GM23338 (cell line): ENCODE measurements at regions not wholly inside any gene's neighbourhood (a gene's known extent, or its start where the extent isn't known, plus 50 kb on each side); places are given as distances from the start of the nearest gene placed in this dataset.

ENCODE experiments used
- ATAC-seq: fragments of 200-7000 bp; cut with Tn5 transposase; 3 replicates; pipeline ENCODE4 v1.9.1; 2020
- DNase-seq: peaks from one replicate; pipeline ENCODE4 v3.0.0-alpha.2; 2015; ENCODE audit warnings: low spot score
- H2AFZ ChIP-seq: fragments of 200-600 bp; sonication (generic); 2 replicates; pipeline ENCODE4 v1.8.0; 2016; ENCODE audit warnings: antibody characterized with exemption, mild to moderate bottlenecking, moderate library complexity
- H3F3A ChIP-seq: fragments of 200-600 bp; sonication (generic); replicated peaks from 2 replicates; pipeline ENCODE4 v1.8.0; 2017; ENCODE audit warnings: antibody characterized with exemption, mixed run types, low read depth
- H3K27ac ChIP-seq: fragments of 200-600 bp; sonication (generic); 2 replicates; pipeline ENCODE4 v1.6.1; 2016; ENCODE audit warnings: low read depth
- H3K27me3 ChIP-seq: fragments of 200-600 bp; sonication (generic); 2 replicates; pipeline ENCODE4 v1.8.0; 2016; ENCODE audit warnings: mild to moderate bottlenecking, mixed run types, moderate library complexity; ENCODE audit not compliant: insufficient read depth
- H3K36me3 ChIP-seq: fragments of 200-600 bp; sonication (generic); 2 replicates; pipeline ENCODE4 v1.8.0; 2016; ENCODE audit warnings: mild to moderate bottlenecking; ENCODE audit not compliant: insufficient read depth
- H3K4me1 ChIP-seq: fragments of 200-600 bp; sonication (generic); 2 replicates; pipeline ENCODE4 v1.8.0; 2016; ENCODE audit warnings: mild to moderate bottlenecking, moderate library complexity; ENCODE audit not compliant: insufficient read depth
- H3K4me2 ChIP-seq: fragments of 200-600 bp; sonication (generic); 2 replicates; pipeline ENCODE4 v1.7.1; 2017; ENCODE audit warnings: mixed run types
- H3K4me3 ChIP-seq: fragments of 200-600 bp; sonication (generic); 2 replicates; pipeline ENCODE4 v1.6.1; 2016; ENCODE audit warnings: mixed run types
- H3K79me2 ChIP-seq: fragments of 200-600 bp; sonication (generic); replicated peaks from 2 replicates; pipeline ENCODE4 v1.8.0; 2017; ENCODE audit warnings: mild to moderate bottlenecking; ENCODE audit not compliant: insufficient read depth
- H3K9me2 ChIP-seq: fragments of 200-600 bp; sonication (generic); 2 replicates; pipeline ENCODE4 v1.8.0; 2017; ENCODE audit not compliant: insufficient read depth
- H4K20me1 ChIP-seq: fragments of 200-600 bp; sonication (generic); replicated peaks from 2 replicates; pipeline ENCODE4 v1.8.0; 2017; ENCODE audit warnings: mild to moderate bottlenecking; ENCODE audit not compliant: insufficient read depth
- H3K27ac Mint-ChIP-seq: 2 replicates; pipeline ENCODE4 v1.8.0; 2020; ENCODE audit warnings: inconsistent platforms, mild to moderate bottlenecking, moderate library complexity, mixed read lengths
- H3K27me3 Mint-ChIP-seq: 3 replicates; pipeline ENCODE4 v1.8.0; 2022; ENCODE audit warnings: low read depth, mild to moderate bottlenecking, moderate library complexity, mixed read lengths, inconsistent platforms; ENCODE audit not compliant: insufficient read depth, poor library complexity
- H3K36me3 Mint-ChIP-seq: 3 replicates; pipeline ENCODE4 v1.8.0; 2021; ENCODE audit warnings: low read depth, mild to moderate bottlenecking, inconsistent platforms, moderate library complexity, mixed read lengths
- H3K4me1 Mint-ChIP-seq: 3 replicates; pipeline ENCODE4 v1.8.0; 2020; ENCODE audit warnings: mild to moderate bottlenecking, inconsistent platforms, mixed read lengths
- H3K4me3 Mint-ChIP-seq: 3 replicates; pipeline ENCODE4 v1.8.0; 2021; ENCODE audit warnings: moderate library complexity, mild to moderate bottlenecking, inconsistent platforms, mixed read lengths
- H3K9me3 Mint-ChIP-seq: 3 replicates; pipeline ENCODE4 v1.8.0; 2020; ENCODE audit warnings: moderate library complexity, mild to moderate bottlenecking, inconsistent platforms, mixed read lengths
- CREB1 ChIP-seq: fragments of 250-450 bp; sonication (Bioruptor Pico); IDR thresholded peaks from 2 replicates; pipeline ENCODE4 v1.5.0; 2020; ENCODE audit warnings: low read depth, mild to moderate bottlenecking, moderate library complexity
- ETS1 ChIP-seq: IDR thresholded peaks from 2 replicates; pipeline ENCODE4 v1.6.1; 2016; ENCODE audit warnings: antibody characterized with exemption
- EZH2 ChIP-seq: fragments of 200-600 bp; sonication (generic); IDR thresholded peaks from one replicate; pipeline ENCODE4 v1.8.0; 2017; ENCODE audit warnings: antibody characterized with exemption, mild to moderate bottlenecking, low read depth; ENCODE audit not compliant: unreplicated experiment
- EZH2phosphoT487 ChIP-seq: fragments of 200-600 bp; sonication (generic); IDR thresholded peaks from one replicate; pipeline ENCODE4 v1.8.1; 2018; ENCODE audit warnings: antibody characterized with exemption; ENCODE audit not compliant: unreplicated experiment
- JUNB ChIP-seq: IDR thresholded peaks from one replicate; pipeline ENCODE4 v1.6.1; 2016; ENCODE audit warnings: antibody characterized with exemption; ENCODE audit not compliant: unreplicated experiment
- NANOG ChIP-seq: IDR thresholded peaks from 2 replicates; pipeline ENCODE4 v1.6.1; 2016; ENCODE audit warnings: antibody characterized with exemption, borderline replicate concordance
- POLR2AphosphoS5 ChIP-seq: IDR thresholded peaks from 2 replicates; pipeline ENCODE4 v1.6.1; 2016; ENCODE audit warnings: antibody characterized with exemption, low read depth
- STAT1 ChIP-seq: IDR thresholded peaks from one replicate; pipeline ENCODE4 v1.6.1; 2016; ENCODE audit warnings: antibody characterized with exemption; ENCODE audit not compliant: unreplicated experiment
- ZNF114 ChIP-seq: fragments of 250-450 bp; sonication (Bioruptor Pico); IDR thresholded peaks from 2 replicates; pipeline ENCODE4 v1.5.0; 2020; ENCODE audit warnings: mild to moderate bottlenecking, moderate library complexity
- ZNF331 ChIP-seq: fragments of 250-450 bp; sonication (Bioruptor Pico); IDR thresholded peaks from 2 replicates; pipeline ENCODE4 v1.5.0; 2020; ENCODE audit warnings: low read depth, mild to moderate bottlenecking, moderate library complexity
- TF ChIP-seq, protein P1 (sequence below): IDR thresholded peaks from one replicate; pipeline ENCODE4 v1.6.1; 2018; ENCODE audit warnings: antibody characterized with exemption; ENCODE audit not compliant: unreplicated experiment
- TF ChIP-seq, protein P2 (sequence below), 2 experiments: fragments of 200-600 bp in 1 of 2; sonication (generic) in 1 of 2; conservative IDR thresholded peaks; 2 replicates each; pipeline versions ENCODE4 v1.5.1 to v1.6.1; 2016 to 2017; ENCODE audit warnings: antibody characterized with exemption in 2 of 2, low read depth in 2 of 2, mild to moderate bottlenecking in 2 of 2, moderate library complexity in 1 of 2
- TF ChIP-seq, protein P3 (sequence below): fragments of 250-450 bp; sonication (Bioruptor Pico); IDR thresholded peaks from 2 replicates; pipeline ENCODE4 v1.5.0; 2020; ENCODE audit warnings: mild to moderate bottlenecking, moderate library complexity

DNA sequence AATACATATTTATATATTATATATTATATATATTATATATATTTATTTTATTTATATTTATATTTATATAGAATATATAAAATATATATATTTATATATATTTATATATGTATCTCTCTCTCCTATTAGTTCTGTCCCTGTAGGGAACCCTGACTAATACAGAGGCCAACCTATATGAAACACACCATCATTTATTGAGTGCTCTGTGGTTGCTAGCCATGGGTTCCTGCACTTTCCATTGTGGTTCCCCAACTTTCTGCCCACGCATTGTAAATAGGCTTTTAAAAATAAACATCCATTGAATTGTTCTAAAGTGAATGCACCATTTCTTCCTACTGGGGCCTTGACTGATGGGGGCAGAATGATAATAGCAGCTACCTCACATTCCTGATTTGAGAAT, 93.8 kb upstream of the SESN3 start:
- H4K20me1 ChIP-seq = no peaks in the 10 kb centered on the region

More for the DNA sequence above, 93.8 kb upstream of the SESN3 start:
- Mint-ChIP-seq H3K9me3 (peaks cover 9% of the 10 kb centered on the region), H3K27ac (no peak overlapping the region), H3K4me1 (peaks cover 19% of the 10 kb centered on the region), H3K27me3 (peaks cover 2% of the 10 kb centered on the region), H3K4me3 (no peak overlapping the region), H3K36me3 (peaks cover 8% of the 10 kb centered on the region)
- DNase-seq = no peak
- H3K4me3 ChIP-seq = no peak overlapping the region
- TF ChIP-seq EZH2 (no peak), NANOG (no peak), ZNF114 (CRISPR knock-in tag) (no peak), CREB1 (no peak), ETS1 (no peak), EZH2phosphoT487 (no peak), STAT1 (no peak), JUNB (no peak), POLR2AphosphoS5 (no peak), ZNF331 (CRISPR knock-in tag) (no peak)
- TF ChIP-seq, protein P1, sequence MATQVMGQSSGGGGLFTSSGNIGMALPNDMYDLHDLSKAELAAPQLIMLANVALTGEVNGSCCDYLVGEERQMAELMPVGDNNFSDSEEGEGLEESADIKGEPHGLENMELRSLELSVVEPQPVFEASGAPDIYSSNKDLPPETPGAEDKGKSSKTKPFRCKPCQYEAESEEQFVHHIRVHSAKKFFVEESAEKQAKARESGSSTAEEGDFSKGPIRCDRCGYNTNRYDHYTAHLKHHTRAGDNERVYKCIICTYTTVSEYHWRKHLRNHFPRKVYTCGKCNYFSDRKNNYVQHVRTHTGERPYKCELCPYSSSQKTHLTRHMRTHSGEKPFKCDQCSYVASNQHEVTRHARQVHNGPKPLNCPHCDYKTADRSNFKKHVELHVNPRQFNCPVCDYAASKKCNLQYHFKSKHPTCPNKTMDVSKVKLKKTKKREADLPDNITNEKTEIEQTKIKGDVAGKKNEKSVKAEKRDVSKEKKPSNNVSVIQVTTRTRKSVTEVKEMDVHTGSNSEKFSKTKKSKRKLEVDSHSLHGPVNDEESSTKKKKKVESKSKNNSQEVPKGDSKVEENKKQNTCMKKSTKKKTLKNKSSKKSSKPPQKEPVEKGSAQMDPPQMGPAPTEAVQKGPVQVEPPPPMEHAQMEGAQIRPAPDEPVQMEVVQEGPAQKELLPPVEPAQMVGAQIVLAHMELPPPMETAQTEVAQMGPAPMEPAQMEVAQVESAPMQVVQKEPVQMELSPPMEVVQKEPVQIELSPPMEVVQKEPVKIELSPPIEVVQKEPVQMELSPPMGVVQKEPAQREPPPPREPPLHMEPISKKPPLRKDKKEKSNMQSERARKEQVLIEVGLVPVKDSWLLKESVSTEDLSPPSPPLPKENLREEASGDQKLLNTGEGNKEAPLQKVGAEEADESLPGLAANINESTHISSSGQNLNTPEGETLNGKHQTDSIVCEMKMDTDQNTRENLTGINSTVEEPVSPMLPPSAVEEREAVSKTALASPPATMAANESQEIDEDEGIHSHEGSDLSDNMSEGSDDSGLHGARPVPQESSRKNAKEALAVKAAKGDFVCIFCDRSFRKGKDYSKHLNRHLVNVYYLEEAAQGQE = no peak
- TF ChIP-seq, protein P2, sequence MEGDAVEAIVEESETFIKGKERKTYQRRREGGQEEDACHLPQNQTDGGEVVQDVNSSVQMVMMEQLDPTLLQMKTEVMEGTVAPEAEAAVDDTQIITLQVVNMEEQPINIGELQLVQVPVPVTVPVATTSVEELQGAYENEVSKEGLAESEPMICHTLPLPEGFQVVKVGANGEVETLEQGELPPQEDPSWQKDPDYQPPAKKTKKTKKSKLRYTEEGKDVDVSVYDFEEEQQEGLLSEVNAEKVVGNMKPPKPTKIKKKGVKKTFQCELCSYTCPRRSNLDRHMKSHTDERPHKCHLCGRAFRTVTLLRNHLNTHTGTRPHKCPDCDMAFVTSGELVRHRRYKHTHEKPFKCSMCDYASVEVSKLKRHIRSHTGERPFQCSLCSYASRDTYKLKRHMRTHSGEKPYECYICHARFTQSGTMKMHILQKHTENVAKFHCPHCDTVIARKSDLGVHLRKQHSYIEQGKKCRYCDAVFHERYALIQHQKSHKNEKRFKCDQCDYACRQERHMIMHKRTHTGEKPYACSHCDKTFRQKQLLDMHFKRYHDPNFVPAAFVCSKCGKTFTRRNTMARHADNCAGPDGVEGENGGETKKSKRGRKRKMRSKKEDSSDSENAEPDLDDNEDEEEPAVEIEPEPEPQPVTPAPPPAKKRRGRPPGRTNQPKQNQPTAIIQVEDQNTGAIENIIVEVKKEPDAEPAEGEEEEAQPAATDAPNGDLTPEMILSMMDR (conservative IDR thresholded peaks at IDR 0.05; ENCODE audit: low read depth in 2 of 2) = no peak
- TF ChIP-seq, protein P3, sequence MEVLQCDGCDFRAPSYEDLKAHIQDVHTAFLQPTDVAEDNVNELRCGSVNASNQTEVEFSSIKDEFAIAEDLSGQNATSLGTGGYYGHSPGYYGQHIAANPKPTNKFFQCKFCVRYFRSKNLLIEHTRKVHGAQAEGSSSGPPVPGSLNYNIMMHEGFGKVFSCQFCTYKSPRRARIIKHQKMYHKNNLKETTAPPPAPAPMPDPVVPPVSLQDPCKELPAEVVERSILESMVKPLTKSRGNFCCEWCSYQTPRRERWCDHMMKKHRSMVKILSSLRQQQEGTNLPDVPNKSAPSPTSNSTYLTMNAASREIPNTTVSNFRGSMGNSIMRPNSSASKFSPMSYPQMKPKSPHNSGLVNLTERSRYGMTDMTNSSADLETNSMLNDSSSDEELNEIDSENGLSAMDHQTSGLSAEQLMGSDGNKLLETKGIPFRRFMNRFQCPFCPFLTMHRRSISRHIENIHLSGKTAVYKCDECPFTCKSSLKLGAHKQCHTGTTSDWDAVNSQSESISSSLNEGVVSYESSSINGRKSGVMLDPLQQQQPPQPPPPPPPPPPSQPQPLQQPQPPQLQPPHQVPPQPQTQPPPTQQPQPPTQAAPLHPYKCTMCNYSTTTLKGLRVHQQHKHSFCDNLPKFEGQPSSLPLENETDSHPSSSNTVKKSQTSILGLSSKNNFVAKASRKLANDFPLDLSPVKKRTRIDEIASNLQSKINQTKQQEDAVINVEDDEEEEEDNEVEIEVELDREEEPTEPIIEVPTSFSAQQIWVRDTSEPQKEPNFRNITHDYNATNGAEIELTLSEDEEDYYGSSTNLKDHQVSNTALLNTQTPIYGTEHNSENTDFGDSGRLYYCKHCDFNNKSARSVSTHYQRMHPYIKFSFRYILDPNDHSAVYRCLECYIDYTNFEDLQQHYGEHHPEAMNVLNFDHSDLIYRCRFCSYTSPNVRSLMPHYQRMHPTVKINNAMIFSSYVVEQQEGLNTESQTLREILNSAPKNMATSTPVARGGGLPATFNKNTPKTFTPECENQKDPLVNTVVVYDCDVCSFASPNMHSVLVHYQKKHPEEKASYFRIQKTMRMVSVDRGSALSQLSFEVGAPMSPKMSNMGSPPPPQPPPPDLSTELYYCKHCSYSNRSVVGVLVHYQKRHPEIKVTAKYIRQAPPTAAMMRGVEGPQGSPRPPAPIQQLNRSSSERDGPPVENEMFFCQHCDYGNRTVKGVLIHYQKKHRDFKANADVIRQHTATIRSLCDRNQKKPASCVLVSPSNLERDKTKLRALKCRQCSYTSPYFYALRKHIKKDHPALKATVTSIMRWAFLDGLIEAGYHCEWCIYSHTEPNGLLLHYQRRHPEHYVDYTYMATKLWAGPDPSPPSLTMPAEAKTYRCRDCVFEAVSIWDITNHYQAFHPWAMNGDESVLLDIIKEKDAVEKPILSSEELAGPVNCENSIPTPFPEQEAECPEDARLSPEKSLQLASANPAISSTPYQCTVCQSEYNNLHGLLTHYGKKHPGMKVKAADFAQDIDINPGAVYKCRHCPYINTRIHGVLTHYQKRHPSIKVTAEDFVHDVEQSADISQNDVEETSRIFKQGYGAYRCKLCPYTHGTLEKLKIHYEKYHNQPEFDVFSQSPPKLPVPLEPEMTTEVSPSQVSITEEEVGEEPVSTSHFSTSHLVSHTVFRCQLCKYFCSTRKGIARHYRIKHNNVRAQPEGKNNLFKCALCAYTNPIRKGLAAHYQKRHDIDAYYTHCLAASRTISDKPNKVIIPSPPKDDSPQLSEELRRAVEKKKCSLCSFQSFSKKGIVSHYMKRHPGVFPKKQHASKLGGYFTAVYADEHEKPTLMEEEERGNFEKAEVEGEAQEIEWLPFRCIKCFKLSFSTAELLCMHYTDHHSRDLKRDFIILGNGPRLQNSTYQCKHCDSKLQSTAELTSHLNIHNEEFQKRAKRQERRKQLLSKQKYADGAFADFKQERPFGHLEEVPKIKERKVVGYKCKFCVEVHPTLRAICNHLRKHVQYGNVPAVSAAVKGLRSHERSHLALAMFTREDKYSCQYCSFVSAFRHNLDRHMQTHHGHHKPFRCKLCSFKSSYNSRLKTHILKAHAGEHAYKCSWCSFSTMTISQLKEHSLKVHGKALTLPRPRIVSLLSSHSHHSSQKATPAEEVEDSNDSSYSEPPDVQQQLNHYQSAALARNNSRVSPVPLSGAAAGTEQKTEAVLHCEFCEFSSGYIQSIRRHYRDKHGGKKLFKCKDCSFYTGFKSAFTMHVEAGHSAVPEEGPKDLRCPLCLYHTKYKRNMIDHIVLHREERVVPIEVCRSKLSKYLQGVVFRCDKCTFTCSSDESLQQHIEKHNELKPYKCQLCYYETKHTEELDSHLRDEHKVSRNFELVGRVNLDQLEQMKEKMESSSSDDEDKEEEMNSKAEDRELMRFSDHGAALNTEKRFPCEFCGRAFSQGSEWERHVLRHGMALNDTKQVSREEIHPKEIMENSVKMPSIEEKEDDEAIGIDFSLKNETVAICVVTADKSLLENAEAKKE (CRISPR knock-in tag) = no peak
- no peak overlapping the region for H3K4me2 ChIP-seq
- no peaks in the 10 kb centered on the region for H3F3A ChIP-seq
- no peak for ATAC-seq
- peaks cover 12% of the 10 kb centered on the region for H3K9me2 ChIP-seq
- H3K36me3 ChIP-seq = no peaks in the 10 kb centered on the region
- no peaks in the 10 kb centered on the region for H3K27me3 ChIP-seq
- 0 out of 2 replicates have a peak, but pooled peaks cover 9% of the 10 kb centered on the region for H3K4me1 ChIP-seq
- no peak overlapping the region for H3K27ac ChIP-seq
- no peak overlapping the region for H2AFZ ChIP-seq
- no peaks in the 10 kb centered on the region for H3K79me2 ChIP-seq
